Kidney (tissue), 13 donors: ENCODE measurements at regions not wholly inside any gene's neighbourhood (a gene's known extent, or its start where the extent isn't known, plus 50 kb on each side); places are given as distances from the start of the nearest gene placed in this dataset.

Source experiments
- DNase-seq, 5 donors: peaks; one replicate each; pipeline ENCODE4 v3.0.0-alpha.2; 2013 to 2020
- FAIRE-seq: peaks from 2 replicates; lab custom pipeline; 2012; peaks lifted over from hg19 to GRCh38; lab: Jason Lieb, UNC
- H3K27ac ChIP-seq, 2 donors: one replicate each; pipeline ENCODE4 v1.7.0; 2013; ENCODE audit warnings: low read depth in 2 of 2, low read length in 2 of 2, inconsistent platforms in 1 of 2
- H3K27me3 ChIP-seq: one replicate; pipeline ENCODE4 v1.7.1; 2013; ENCODE audit warnings: low read length, inconsistent platforms; ENCODE audit not compliant: control insufficient read depth, insufficient read depth
- H3K36me3 ChIP-seq, 3 donors: one replicate each; pipeline versions ENCODE4 v1.7.0 to v1.7.1; 2013; ENCODE audit warnings: low read length in 3 of 3, control low read depth in 1 of 3, inconsistent platforms in 1 of 3; ENCODE audit not compliant: insufficient read depth in 3 of 3, control insufficient read depth in 2 of 3
- H3K4me1 ChIP-seq, 3 donors: one replicate each; pipeline versions ENCODE4 v1.7.0 to v1.7.1; 2013; ENCODE audit warnings: low read length in 3 of 3, inconsistent platforms in 1 of 3, low read depth in 1 of 3; ENCODE audit not compliant: control insufficient read depth in 2 of 3, insufficient read depth in 2 of 3
- H3K4me3 ChIP-seq, 3 donors: one replicate each; pipeline versions ENCODE4 v1.7.0 to v1.8.1; 2013; ENCODE audit warnings: low read length in 3 of 3, control low read depth in 1 of 3, inconsistent platforms in 1 of 3
- H3K9ac ChIP-seq, 3 donors: one replicate each; pipeline versions ENCODE4 v1.7.0 to v1.7.1; 2013; ENCODE audit warnings: low read length in 3 of 3, control low read depth in 1 of 3, inconsistent platforms in 1 of 3
- H3K9me3 ChIP-seq, 3 donors: one replicate each; pipeline versions ENCODE4 v1.7.0 to v1.7.1; 2013; ENCODE audit warnings: low read length in 3 of 3, control low read depth in 1 of 3, inconsistent platforms in 1 of 3; ENCODE audit not compliant: control insufficient read depth in 2 of 3, insufficient read depth in 1 of 3
- CTCF ChIP-seq: IDR thresholded peaks from 3 replicates; pipeline ENCODE4 v1.5.1; 2012; ENCODE audit warnings: mild to moderate bottlenecking, moderate library complexity, borderline replicate concordance; ENCODE audit not compliant: insufficient read depth; ENCODE audit errors: extremely low read depth
- intact Hi-C: fragments of 100-400 bp; cut with DNase I; formaldehyde crosslinking; loops from one replicate; pipeline ENCODE4 v1.11.1; 2022
- donor health status: control.
- donor health status: control.
- donor health status: control.
- donor health status: control.
- donor health status: control.
- donor health status: DM: yes; HTN: yes; CAD: no.
- donor health status: Normal renal cell carcinoma (clear cell type).

GRCh38 chr16:13756411-13757140, 163.4 kb upstream of the ERCC4 start:
- Histone ChIP-seq H3K9me3 (no peaks in the 10 kb centered on the region), H3K27ac (no peak overlapping the region), H3K9ac (no peak overlapping the region), H3K36me3 (no peaks in the 10 kb centered on the region), H3K4me1 (no peaks in the 10 kb centered on the region), H3K27me3 (no peaks in the 10 kb centered on the region), H3K4me3 (no peak overlapping the region)
- intact Hi-C loops, result no loop called here
- TF ChIP-seq CTCF, result no peak
- FAIRE-seq, result no peak
- DNase-seq, result no peak

- no peak for FAIRE-seq
Observed at GRCh38 chr16:13766334-13766733, 153.6 kb upstream of the ERCC4 start.

DNA sequence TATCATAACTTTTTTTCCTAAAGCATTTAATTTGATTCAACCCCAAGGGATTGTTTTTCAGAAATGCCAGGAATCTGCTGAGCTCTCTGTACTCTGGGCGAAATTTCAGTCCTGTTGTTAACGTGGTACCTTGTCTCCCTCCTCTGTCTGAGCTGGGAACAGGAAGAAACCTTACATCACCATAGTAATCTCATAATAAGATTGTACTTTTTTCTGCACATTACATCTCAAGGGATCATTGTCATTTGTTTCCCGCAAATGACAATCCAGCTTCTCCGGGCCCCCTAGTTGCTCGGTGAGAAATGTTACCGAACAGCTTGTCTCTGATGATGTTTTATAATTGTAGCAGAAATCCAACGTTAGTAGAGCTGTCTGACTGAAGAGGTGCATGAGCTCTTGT, 152.7 kb upstream of the ERCC4 start:
- Histone ChIP-seq H3K27ac (no peak overlapping the region), H3K27me3 (no peaks in the 10 kb centered on the region), H3K9me3 (no peaks in the 10 kb centered on the region), H3K4me3 (no peak overlapping the region), H3K36me3 (no peaks in the 10 kb centered on the region), H3K4me1 (no peaks in the 10 kb centered on the region), H3K9ac (no peak overlapping the region)
- intact Hi-C loops, result no loop called here
- FAIRE-seq (no peak), DNase-seq (peak in 3 of 5 donors; percentile 24 to 72 (median 58))
- TF ChIP-seq CTCF, result peak; percentile 38

More at GRCh38 chr16:13766334-13766733, 153.6 kb upstream of the ERCC4 start:
- Histone ChIP-seq H3K9me3 (no peaks in the 10 kb centered on the region), H3K4me1 (no peaks in the 10 kb centered on the region), H3K36me3 (no peaks in the 10 kb centered on the region), H3K4me3 (no peak overlapping the region), H3K27me3 (no peaks in the 10 kb centered on the region), H3K9ac (no peak overlapping the region), H3K27ac (no peak overlapping the region)
- no peak for TF ChIP-seq CTCF
- intact Hi-C loops, result no loop called here
- DNase-seq, result no peak
